ENCODE measurements at regions not wholly inside any gene's neighbourhood (a gene's known extent, or its start where the extent isn't known, plus 50 kb on each side); places are given as distances from the start of the nearest gene placed in this dataset.
A peak's percentile ranks its signal among the peaks of the same experiment; 100 is the strongest.

GRCh38 chr1:94362466-94363058 is 55.6 kb upstream of the ABCD3 start:
- Histone ChIP-seq H3K27ac (no peak overlapping the region), H3K4me1 (no peaks in the 10 kb centered on the region), H3K27me3 (no peaks in the 10 kb centered on the region), H3K4me3 (no peak overlapping the region), H3K36me3 (no peaks in the 10 kb centered on the region), H3K9me3 (no peaks in the 10 kb centered on the region)
- TF ChIP-seq CTCF (IDR thresholded peaks at IDR 0.05) = no peak
- intact Hi-C loops (cut with DNase I) = no loop called here
- DNase-seq (no peak), ATAC-seq (no peak)

GRCh38 chr1:94358630-94359599 is 59.3 kb upstream of the ABCD3 start:
- TF ChIP-seq CTCF (IDR thresholded peaks at IDR 0.05) = no peak
- ATAC-seq (peak; percentile 51), DNase-seq (no peak)
- no peaks in the 10 kb centered on the region for H3K36me3 ChIP-seq
- H3K27me3 ChIP-seq = no peaks in the 10 kb centered on the region
- H3K9me3 ChIP-seq = no peaks in the 10 kb centered on the region
- no peak overlapping the region for H3K27ac ChIP-seq
- intact Hi-C loops (cut with DNase I) = no loop called here
- no peaks in the 10 kb centered on the region for H3K4me1 ChIP-seq
- no peak overlapping the region for H3K4me3 ChIP-seq

GRCh38 chr1:94357661-94358060 is 60.5 kb upstream of the ABCD3 start:
- H3K36me3 ChIP-seq = no peaks in the 10 kb centered on the region
- intact Hi-C loops (cut with DNase I) = no loop called here
- H3K27me3 ChIP-seq = no peaks in the 10 kb centered on the region
- DNase-seq (no peak), ATAC-seq (no peak)
- no peak overlapping the region for H3K4me3 ChIP-seq
- no peaks in the 10 kb centered on the region for H3K9me3 ChIP-seq
- no peak for TF ChIP-seq CTCF (IDR thresholded peaks at IDR 0.05)
- H3K4me1 ChIP-seq = no peaks in the 10 kb centered on the region
- no peak overlapping the region for H3K27ac ChIP-seq

DNA sequence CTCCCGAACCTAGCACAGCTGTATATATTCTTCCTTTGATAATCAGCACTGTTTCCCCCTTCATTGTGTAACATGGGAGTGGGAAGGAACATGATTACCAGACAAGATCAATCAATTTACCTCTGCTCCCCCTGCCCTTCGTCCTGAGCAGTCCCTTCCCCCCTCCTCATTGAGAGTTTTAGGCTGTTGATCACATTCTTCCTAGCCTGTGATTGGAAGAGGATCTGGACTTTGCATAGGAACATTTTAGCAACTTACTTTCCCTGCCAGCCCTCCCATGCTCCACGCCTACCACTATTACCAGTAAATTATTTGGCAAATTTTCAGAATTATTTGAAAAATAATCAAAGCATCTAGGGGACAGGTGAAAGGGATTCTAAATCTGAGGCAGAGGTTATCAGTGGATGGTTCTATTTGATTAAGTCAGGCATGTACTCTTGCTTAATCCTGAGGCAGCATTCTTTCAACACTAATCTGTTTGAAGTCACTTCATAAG is 62.7 kb upstream of the ABCD3 start:
- no peak overlapping the region for H3K4me3 ChIP-seq
- H3K36me3 ChIP-seq = no peaks in the 10 kb centered on the region
- DNase-seq (no peak), ATAC-seq (no peak)
- H3K27ac ChIP-seq = no peak overlapping the region
- H3K27me3 ChIP-seq = no peaks in the 10 kb centered on the region
- intact Hi-C loops (cut with DNase I) = no loop called here
- H3K4me1 ChIP-seq = no peaks in the 10 kb centered on the region
- TF ChIP-seq CTCF (IDR thresholded peaks at IDR 0.05) = no peak
- H3K9me3 ChIP-seq = no peaks in the 10 kb centered on the region

DNA sequence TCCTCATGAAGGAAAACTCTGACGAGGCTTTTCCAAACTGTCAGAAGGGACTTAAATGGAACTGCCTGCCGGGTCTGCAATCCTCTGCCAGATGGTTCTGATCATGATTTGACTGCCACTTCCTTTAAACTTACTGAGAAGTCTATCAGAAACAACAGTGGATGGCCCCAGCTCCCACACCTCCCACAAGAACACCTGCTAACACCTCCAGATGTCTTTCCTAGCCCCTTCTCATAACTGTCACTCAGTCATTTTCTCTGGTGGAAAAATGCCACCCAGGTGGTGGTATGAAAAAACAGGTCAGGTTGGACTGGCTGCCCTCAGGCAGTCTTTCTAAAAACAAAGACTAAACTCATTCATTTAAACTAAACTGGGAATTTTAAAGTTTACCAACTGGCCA is 66.7 kb upstream of the ABCD3 start:
- intact Hi-C loops (cut with DNase I) = no loop called here
- no peak for ATAC-seq

More for the DNA sequence above, 66.7 kb upstream of the ABCD3 start:
- no peaks in the 10 kb centered on the region for H3K27me3 ChIP-seq
- no peaks in the 10 kb centered on the region for H3K36me3 ChIP-seq
- H3K4me1 ChIP-seq = no peaks in the 10 kb centered on the region
- no peak overlapping the region for H3K4me3 ChIP-seq
- no peak for DNase-seq
- no peak overlapping the region for H3K27ac ChIP-seq
- no peaks in the 10 kb centered on the region for H3K9me3 ChIP-seq
- TF ChIP-seq CTCF (IDR thresholded peaks at IDR 0.05) = no peak

Measured in upper lobe of right lung (tissue), 1 donor.